ENCODE measurements at regions not wholly inside any gene's neighbourhood (a gene's known extent, or its start where the extent isn't known, plus 50 kb on each side); places are given as distances from the start of the nearest gene placed in this dataset.
"Not testable (repeated sequence)": the region's sequence is repeated elsewhere in the genome, so short reads cannot be mapped to it uniquely, and the experiment has no call there.

DNA sequence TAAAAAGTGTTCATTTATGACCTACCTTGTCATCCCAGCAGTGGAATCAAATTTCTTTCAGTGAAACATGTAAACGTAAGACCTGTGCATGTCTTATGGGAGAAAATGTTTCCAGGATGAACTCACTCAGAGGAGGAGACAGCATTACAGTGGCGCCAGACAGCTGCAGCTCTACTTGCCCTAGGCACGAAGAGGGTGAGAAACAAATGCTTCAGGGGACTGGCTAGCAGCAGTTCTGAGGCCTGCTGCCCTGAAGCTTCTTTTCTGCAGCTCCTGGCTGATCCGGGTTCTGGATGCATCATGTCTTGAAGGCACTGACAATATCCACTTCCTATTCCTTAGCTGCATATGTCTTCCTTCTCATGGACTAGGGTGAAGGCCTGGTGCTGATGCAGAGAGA is 120.2 kb downstream of the QRSL1 start:
- TF ChIP-seq CTCF (IDR thresholded peaks at IDR 0.05; ENCODE audit: low read depth, low read length), result no peak
- DNase-seq (ENCODE audit: extremely low read depth, low read depth), result no peak

GRCh38 chr6:106748547-106749207 is 119.3 kb downstream of the QRSL1 start:
- no peak for TF ChIP-seq CTCF (IDR thresholded peaks at IDR 0.05; ENCODE audit: low read depth, low read length)
- no peak for DNase-seq (ENCODE audit: extremely low read depth, low read depth)

DNA sequence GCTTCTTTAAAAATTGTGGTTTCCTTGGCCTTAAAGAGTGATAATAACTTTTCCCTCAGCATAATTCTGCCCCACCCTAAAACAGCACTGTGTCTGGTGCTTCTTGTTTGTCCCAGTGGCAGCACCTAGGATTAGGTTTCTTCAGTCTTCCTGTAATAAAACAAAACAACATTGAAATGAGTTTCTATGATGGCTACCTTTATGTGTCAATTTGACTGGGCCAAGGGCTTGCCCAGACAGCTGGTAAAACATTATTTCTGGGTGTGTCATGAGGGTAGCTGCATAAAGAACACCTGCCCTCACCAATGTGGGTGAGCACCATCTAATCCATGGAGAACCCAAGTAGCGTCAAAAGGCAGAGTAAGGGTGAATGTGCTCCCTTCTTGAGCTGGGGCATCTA is 117.8 kb downstream of the QRSL1 start:
- no peak for DNase-seq (ENCODE audit: extremely low read depth, low read depth)

GRCh38 chr6:106746652-106747051 is 117.3 kb downstream of the QRSL1 start:
- TF ChIP-seq CTCF (IDR thresholded peaks at IDR 0.05; ENCODE audit: low read depth, low read length), result no peak
- no peak for DNase-seq (ENCODE audit: extremely low read depth, low read depth)

More for the DNA sequence above, 117.8 kb downstream of the QRSL1 start:
- TF ChIP-seq CTCF (IDR thresholded peaks at IDR 0.05; ENCODE audit: low read depth, low read length), result no peak

DNA sequence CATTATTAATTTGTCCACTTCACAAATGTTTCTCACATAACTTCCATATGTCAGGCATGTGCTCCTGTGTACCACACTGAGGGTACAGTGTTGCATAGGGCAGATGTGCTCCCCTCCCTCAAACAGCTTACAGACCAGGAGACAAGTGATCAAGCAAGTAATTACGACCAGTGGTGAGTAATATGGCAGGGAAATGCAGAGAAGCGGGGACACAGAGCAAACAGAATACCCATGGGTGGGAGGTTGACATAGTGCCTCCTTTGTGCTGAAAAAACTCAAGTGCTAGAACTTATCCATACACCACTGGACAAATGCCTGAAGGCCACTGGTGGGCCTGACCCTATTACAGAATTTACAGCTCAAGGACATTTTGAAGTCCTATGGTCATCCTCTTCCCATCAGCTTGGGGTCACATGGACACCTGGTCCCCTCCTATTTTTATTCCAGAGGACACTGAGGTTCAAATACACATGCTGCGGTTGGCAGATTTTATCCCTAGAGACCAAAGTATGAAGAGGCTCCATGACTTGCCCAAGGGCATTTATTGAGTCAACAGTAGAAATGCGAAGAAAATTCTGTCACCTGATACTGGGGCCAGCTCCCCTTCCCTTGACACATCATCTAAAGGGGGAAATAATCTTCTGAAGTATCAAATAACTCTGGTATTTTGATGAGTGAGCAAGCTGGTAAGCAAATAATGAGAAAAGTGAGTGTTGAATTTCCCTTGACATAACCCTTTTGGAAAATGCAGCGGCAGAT is 116.6 kb downstream of the QRSL1 start:
- TF ChIP-seq CTCF (IDR thresholded peaks at IDR 0.05; ENCODE audit: low read depth, low read length), result no peak
- no peak for DNase-seq (ENCODE audit: extremely low read depth, low read depth)

GRCh38 chr6:106745197-106745770 is 115.9 kb downstream of the QRSL1 start:
- no peak for TF ChIP-seq CTCF (IDR thresholded peaks at IDR 0.05; ENCODE audit: low read depth, low read length)
- no peak for DNase-seq (ENCODE audit: extremely low read depth, low read depth)

- DNase-seq (ENCODE audit: extremely low read depth, low read depth), result no peak
- TF ChIP-seq CTCF (IDR thresholded peaks at IDR 0.05; ENCODE audit: low read depth, low read length), result no peak
These were observed 115.4 kb downstream of the QRSL1 start for GRCh38 chr6:106744781-106745180.

- DNase-seq (ENCODE audit: extremely low read depth, low read depth), result not testable (repeated sequence)
These were observed 114.7 kb downstream of the QRSL1 start for GRCh38 chr6:106744029-106744428.
